GM20431 (cell line): ENCODE measurements at regions not wholly inside any gene's neighbourhood (a gene's known extent, or its start where the extent isn't known, plus 50 kb on each side); places are given as distances from the start of the nearest gene placed in this dataset.

Experiments used
- in situ Hi-C: fragments of 300-500 bp; cut with MseI, MboI; formaldehyde crosslinking; loops from one replicate; pipeline ENCODE4 v1.15.0; 2020; ENCODE audit warnings: low sequenced_read_pairs; ENCODE audit not compliant: unreplicated experiment

GRCh38 chr16:7185689-7186088 is 147.0 kb upstream of the RBFOX1 start:
- in situ Hi-C loops, result no loop called here

GRCh38 chr16:7185165-7185564 is 147.5 kb upstream of the RBFOX1 start:
- in situ Hi-C loops, result no loop called here

GRCh38 chr16:7183768-7184167 is 148.9 kb upstream of the RBFOX1 start:
- in situ Hi-C loops, result no loop called here

- in situ Hi-C loops, result no loop called here
Measured at GRCh38 chr16:7182510-7183109, 150.0 kb upstream of the RBFOX1 start.

- in situ Hi-C loops, result no loop called here
Measured at GRCh38 chr16:7177875-7178274, 154.8 kb upstream of the RBFOX1 start.

GRCh38 chr16:7171151-7171550 is 161.5 kb upstream of the RBFOX1 start:
- in situ Hi-C loops, result no loop called here

- in situ Hi-C loops, result no loop called here
Measured at GRCh38 chr16:7167626-7168025, 165.0 kb upstream of the RBFOX1 start.

- in situ Hi-C loops, result no loop called here
Measured at GRCh38 chr16:7161891-7162290, 170.8 kb upstream of the RBFOX1 start.

- in situ Hi-C loops, result no loop called here
Measured at GRCh38 chr16:7160093-7160492, 172.6 kb upstream of the RBFOX1 start.

- in situ Hi-C loops, result no loop called here
Measured at GRCh38 chr16:7158481-7158880, 174.2 kb upstream of the RBFOX1 start.

GRCh38 chr16:7150230-7150629 is 182.4 kb upstream of the RBFOX1 start:
- in situ Hi-C loops, result no loop called here

GRCh38 chr16:7148606-7149005 is 184.0 kb upstream of the RBFOX1 start:
- in situ Hi-C loops, result no loop called here

GRCh38 chr16:7140899-7141298 is 191.7 kb upstream of the RBFOX1 start:
- in situ Hi-C loops, result no loop called here

- in situ Hi-C loops, result no loop called here
Measured at GRCh38 chr16:7137560-7138330, 194.9 kb upstream of the RBFOX1 start.

GRCh38 chr16:7132465-7132864 is 200.2 kb upstream of the RBFOX1 start:
- in situ Hi-C loops, result no loop called here

GRCh38 chr16:7124701-7125100 is 207.9 kb upstream of the RBFOX1 start:
- in situ Hi-C loops, result no loop called here

GRCh38 chr16:7124242-7124641 is 208.4 kb upstream of the RBFOX1 start:
- in situ Hi-C loops, result no loop called here

- in situ Hi-C loops, result no loop called here
Measured at GRCh38 chr16:7116734-7117133, 215.9 kb upstream of the RBFOX1 start.

- in situ Hi-C loops, result no loop called here
Measured at GRCh38 chr16:7115898-7116297, 216.7 kb upstream of the RBFOX1 start.

GRCh38 chr16:7113949-7114348 is 218.7 kb upstream of the RBFOX1 start:
- in situ Hi-C loops, result no loop called here

GRCh38 chr16:7113395-7113794 is 219.2 kb upstream of the RBFOX1 start:
- in situ Hi-C loops, result no loop called here

GRCh38 chr16:7111265-7111664 is 221.4 kb upstream of the RBFOX1 start:
- in situ Hi-C loops, result no loop called here
